Upper lobe of right lung (tissue), 1 donor: ENCODE measurements at regions not wholly inside any gene's neighbourhood (a gene's known extent, or its start where the extent isn't known, plus 50 kb on each side); places are given as distances from the start of the nearest gene placed in this dataset.

Source experiments
- ATAC-seq: fragments of 200-7000 bp; cut with Tn5 transposase; one replicate; pipeline ENCODE4 v1.9.1; 2020; ENCODE audit warnings: mild to moderate bottlenecking, moderate library complexity
- DNase-seq: peaks from one replicate; pipeline ENCODE4 v3.0.0-alpha.2; 2020
- H3K27ac ChIP-seq: fragments of 200-600 bp; one replicate; pipeline ENCODE4 v1.8.0; 2022
- H3K27me3 ChIP-seq: fragments of 200-600 bp; one replicate; pipeline ENCODE4 v1.8.0; 2022; ENCODE audit warnings: mild to moderate bottlenecking
- H3K36me3 ChIP-seq: fragments of 200-600 bp; one replicate; pipeline ENCODE4 v1.8.0; 2022
- H3K4me1 ChIP-seq: fragments of 200-600 bp; one replicate; pipeline ENCODE4 v1.8.0; 2022
- H3K4me3 ChIP-seq: fragments of 200-600 bp; one replicate; pipeline ENCODE4 v1.8.0; 2022; ENCODE audit warnings: mild to moderate bottlenecking
- H3K9me3 ChIP-seq: fragments of 200-600 bp; one replicate; pipeline ENCODE4 v1.8.0; 2022
- CTCF ChIP-seq: fragments of 200-600 bp; IDR thresholded peaks from one replicate; pipeline ENCODE4 v1.8.0; 2022; ENCODE audit warnings: antibody characterized with exemption
- intact Hi-C: fragments of 100-400 bp; cut with DNase I; formaldehyde crosslinking; loops from one replicate; pipeline ENCODE4 v1.11.0; 2022
- donor health status: DM: no; HTN: yes; CAD: no; lungs with severe emphysema.

GRCh38 chr12:24494401-24494800, 454.5 kb downstream of the BCAT1 start:
- no peaks in the 10 kb centered on the region for H3K36me3 ChIP-seq
- H3K27ac ChIP-seq: no peak overlapping the region
- no peak overlapping the region for H3K4me3 ChIP-seq
- intact Hi-C loops: no loop called here
- no peak for TF ChIP-seq CTCF
- H3K27me3 ChIP-seq: no peaks in the 10 kb centered on the region
- H3K4me1 ChIP-seq: peaks cover 8% of the 10 kb centered on the region
- no peak for ATAC-seq
- no peaks in the 10 kb centered on the region for H3K9me3 ChIP-seq
- no peak for DNase-seq

GRCh38 chr12:24491968-24492367, 456.9 kb downstream of the BCAT1 start:
- Histone ChIP-seq H3K27me3 (no peaks in the 10 kb centered on the region), H3K9me3 (no peaks in the 10 kb centered on the region), H3K36me3 (no peaks in the 10 kb centered on the region), H3K4me3 (no peak overlapping the region), H3K4me1 (no peaks in the 10 kb centered on the region), H3K27ac (no peak overlapping the region)
- DNase-seq (no peak), ATAC-seq (no peak)
- TF ChIP-seq CTCF: no peak
- intact Hi-C loops: no loop called here

GRCh38 chr12:24489939-24490338, 459.0 kb downstream of the BCAT1 start:
- intact Hi-C loops: no loop called here
- Histone ChIP-seq H3K9me3 (no peaks in the 10 kb centered on the region), H3K36me3 (no peaks in the 10 kb centered on the region), H3K4me3 (no peak overlapping the region), H3K27me3 (no peaks in the 10 kb centered on the region), H3K27ac (no peak overlapping the region), H3K4me1 (no peaks in the 10 kb centered on the region)
- ATAC-seq (no peak), DNase-seq (no peak)
- no peak for TF ChIP-seq CTCF

- Histone ChIP-seq H3K27me3 (no peaks in the 10 kb centered on the region), H3K9me3 (no peaks in the 10 kb centered on the region), H3K4me1 (no peaks in the 10 kb centered on the region), H3K36me3 (no peaks in the 10 kb centered on the region), H3K4me3 (no peak overlapping the region), H3K27ac (no peak overlapping the region)
- TF ChIP-seq CTCF: no peak
- intact Hi-C loops: no loop called here
- ATAC-seq (no peak), DNase-seq (no peak)
Observed at GRCh38 chr12:24488906-24489619, 459.8 kb downstream of the BCAT1 start.

GRCh38 chr12:24488091-24488596, 460.8 kb downstream of the BCAT1 start:
- H3K9me3 ChIP-seq: no peaks in the 10 kb centered on the region
- intact Hi-C loops: no loop called here
- no peaks in the 10 kb centered on the region for H3K27me3 ChIP-seq
- H3K4me1 ChIP-seq: no peaks in the 10 kb centered on the region
- TF ChIP-seq CTCF: no peak
- ATAC-seq (no peak), DNase-seq (no peak)
- no peak overlapping the region for H3K4me3 ChIP-seq
- H3K36me3 ChIP-seq: no peaks in the 10 kb centered on the region
- no peak overlapping the region for H3K27ac ChIP-seq
